SIG-M5 (cell line): ENCODE measurements at regions not wholly inside any gene's neighbourhood (a gene's known extent, or its start where the extent isn't known, plus 50 kb on each side); places are given as distances from the start of the nearest gene placed in this dataset.

Source experiments
- DNase-seq: peaks from one replicate; lab custom pipeline; 2025; lab: John Stamatoyannopoulos, UW

- DNase-seq, result no peak
Observed at GRCh38 chr9:38312406-38312805, 80.1 kb upstream of the ALDH1B1 start.

- DNase-seq, result no peak
Observed at GRCh38 chr9:38311382-38312270, 80.9 kb upstream of the ALDH1B1 start.

- no peak for DNase-seq
Observed at GRCh38 chr9:38309324-38310195, 82.9 kb upstream of the ALDH1B1 start.

DNA sequence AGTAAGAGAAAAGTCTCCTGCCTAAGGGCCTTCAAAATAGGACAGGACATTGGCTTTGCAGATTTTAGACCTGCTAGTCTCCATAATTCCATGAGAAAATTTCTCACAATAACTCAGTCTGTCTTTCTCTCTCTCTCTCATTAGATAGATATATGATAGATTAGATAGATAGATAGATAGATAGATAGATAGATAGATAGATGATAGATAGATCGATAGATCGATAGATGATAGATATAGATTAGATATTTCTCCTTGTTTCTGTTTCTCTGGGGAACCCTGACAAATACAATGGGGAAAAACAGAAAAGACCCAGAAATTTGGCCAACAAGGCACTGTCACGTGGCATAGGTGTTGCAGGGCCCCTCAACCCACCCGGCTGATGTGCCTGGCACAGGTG is 84.4 kb upstream of the ALDH1B1 start:
- no peak for DNase-seq

DNA sequence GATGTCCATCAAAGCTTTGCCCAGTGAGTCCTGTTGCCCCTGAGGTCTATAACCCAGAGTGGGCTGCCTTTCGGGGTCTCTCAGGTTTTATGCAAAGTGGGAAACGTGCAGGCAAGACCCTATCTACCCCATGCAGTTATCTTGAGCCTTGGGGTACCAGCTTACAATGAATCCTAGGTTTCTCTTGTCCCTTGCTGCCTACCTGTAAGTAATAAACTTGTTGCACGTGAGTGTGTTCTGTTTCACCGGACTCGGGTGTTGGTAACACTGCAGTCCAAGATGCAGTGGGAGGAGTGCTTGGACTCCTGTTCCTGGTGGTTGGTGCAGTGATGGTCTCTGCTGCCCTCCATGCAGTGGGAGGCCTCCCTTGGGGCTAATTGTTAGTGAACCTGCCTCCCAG is 85.6 kb upstream of the ALDH1B1 start:
- DNase-seq, result no peak

- no peak for DNase-seq
Observed at GRCh38 chr9:38305582-38305981, 86.9 kb upstream of the ALDH1B1 start.

DNA sequence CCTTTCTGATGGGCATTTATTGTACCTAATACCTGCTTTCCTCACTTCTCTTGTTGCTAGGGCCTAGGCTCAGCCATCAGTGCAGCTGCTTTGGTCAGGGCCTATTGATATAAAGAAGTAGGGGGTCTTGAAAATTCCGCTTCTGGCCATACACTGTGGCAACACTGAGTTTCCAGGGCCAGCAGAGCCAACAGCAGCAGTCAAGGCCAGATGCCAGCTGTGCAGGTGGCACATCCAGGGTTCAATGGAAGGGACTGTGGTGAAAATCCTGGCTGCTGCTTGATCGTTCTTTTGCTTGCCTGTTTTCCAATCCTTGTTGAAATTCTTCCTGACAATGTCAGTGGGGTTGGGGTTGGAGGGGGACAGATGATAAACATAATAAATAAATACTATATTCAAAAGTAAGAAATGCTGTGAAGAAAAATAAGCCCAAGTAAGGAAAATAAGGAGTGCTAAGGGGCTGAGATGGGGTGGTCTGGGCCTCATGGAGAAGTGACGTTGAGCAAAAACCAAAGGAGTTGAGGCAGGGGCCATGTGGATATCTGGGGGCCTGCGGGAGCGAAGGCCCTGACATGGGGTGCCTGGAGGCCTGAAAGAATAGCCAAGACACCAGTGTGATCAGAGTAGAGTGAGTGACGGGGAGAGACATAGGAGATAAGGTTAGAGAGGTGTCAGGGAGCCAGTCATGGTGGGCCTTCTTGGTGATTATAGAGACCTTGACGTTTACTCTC is 91.0 kb upstream of the ALDH1B1 start:
- DNase-seq, result no peak

DNA sequence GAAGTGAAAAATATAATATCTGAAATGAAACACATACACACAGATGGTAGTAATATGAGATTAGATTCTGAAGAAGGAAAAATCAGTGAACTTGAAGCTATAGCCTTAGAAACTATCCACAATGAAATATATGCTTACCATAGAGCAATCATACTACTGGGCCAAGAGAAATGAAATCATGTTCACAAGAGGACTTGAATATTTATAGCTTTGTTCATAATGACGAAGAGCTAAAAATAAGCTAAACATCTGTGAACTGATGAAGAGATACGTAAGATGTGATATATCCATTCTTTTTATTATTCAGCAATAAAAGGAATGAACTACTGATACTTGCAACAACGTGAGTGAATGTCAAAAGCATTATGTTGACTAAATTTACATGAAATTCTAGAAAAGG is 92.6 kb upstream of the ALDH1B1 start:
- no peak for DNase-seq

DNA sequence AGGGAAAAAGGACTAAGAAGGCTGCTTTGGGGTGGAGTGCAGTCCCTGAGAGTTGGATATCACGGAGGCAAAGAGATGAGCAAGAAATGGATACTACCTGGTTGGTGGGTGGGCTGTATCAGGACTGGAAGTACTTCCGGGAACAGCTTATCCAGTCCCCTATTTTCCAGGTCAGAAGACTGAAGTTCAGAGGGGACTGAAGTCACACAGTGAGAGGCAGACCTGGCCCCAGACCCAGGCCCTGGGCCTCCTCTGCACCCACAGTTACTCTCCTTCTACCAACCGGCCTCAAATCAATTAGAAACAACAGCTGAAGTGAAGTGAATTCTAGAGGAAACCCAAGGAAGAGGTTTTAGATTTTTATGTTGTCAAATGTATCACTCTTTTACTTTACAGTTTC is 93.6 kb upstream of the ALDH1B1 start:
- DNase-seq, result no peak

DNA sequence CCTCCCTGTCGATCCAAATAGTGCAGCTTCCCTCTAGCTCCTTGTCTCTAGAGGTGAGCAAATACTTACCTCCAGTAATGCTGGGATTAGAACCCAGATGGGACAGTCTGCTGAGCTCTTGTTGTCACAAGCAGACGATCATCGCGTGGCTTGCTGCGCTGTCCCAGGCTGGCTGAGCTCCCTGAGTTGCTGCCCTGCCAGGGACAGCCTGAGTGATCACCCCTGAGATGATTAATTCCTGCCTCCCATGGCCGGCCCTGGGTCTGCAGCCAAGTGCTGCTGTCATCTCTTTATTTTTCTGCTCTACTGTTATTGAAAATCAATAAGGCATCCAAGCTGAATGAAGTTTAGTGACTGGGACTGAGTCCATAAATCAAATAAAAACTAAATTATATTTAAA is 94.0 kb upstream of the ALDH1B1 start:
- no peak for DNase-seq

- DNase-seq, result no peak
Observed at GRCh38 chr9:38296807-38297206, 95.7 kb upstream of the ALDH1B1 start.

DNA sequence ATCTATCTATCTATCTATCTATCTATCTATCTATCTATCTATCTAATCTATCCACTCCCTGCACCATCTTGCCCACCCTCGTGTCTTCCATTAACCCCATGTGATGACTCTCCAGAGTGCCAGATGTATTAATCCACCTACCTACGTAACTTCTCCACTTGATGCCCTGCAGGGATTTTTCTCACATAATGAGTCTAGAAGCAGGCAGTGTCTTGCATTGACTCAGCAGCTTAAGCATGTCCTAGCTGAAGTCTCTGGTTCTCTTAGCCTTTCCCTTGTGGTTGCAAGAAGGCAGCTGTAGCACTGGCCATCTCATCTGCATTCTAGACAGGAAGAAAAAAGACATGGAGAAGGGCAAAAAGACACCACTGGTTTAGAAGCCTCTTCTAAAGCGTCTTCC is 96.7 kb upstream of the ALDH1B1 start:
- DNase-seq, result no peak

- no peak for DNase-seq
Observed at GRCh38 chr9:38294220-38294960, 98.1 kb upstream of the ALDH1B1 start.

GRCh38 chr9:38293022-38293421 is 99.5 kb upstream of the ALDH1B1 start:
- DNase-seq, result no peak

DNA sequence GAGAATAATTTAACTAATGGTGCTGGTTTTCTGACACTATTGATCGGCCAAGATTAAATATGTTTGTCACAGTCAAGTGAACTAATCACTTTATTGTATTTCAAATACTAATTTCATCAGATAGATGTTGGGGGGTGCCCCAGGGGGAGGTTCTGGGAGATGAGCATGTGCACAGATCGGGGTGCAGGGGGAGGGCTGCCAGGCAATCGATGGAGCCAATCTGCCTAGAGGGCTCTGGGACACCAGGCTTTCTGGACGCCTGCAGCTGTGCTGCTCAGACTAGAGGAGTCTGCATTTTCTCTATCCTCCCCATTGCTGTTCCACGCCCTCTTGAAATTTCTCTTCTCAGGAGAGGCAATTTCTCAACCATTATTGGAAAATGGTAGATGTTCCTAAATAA is 100.0 kb upstream of the ALDH1B1 start:
- DNase-seq, result no peak

GRCh38 chr9:38289866-38290245 is 102.6 kb upstream of the ALDH1B1 start:
- no peak for DNase-seq

GRCh38 chr9:38289236-38289865 is 103.2 kb upstream of the ALDH1B1 start:
- no peak for DNase-seq

- DNase-seq, result no peak
Observed at GRCh38 chr9:38288502-38288901, 104.0 kb upstream of the ALDH1B1 start.

DNA sequence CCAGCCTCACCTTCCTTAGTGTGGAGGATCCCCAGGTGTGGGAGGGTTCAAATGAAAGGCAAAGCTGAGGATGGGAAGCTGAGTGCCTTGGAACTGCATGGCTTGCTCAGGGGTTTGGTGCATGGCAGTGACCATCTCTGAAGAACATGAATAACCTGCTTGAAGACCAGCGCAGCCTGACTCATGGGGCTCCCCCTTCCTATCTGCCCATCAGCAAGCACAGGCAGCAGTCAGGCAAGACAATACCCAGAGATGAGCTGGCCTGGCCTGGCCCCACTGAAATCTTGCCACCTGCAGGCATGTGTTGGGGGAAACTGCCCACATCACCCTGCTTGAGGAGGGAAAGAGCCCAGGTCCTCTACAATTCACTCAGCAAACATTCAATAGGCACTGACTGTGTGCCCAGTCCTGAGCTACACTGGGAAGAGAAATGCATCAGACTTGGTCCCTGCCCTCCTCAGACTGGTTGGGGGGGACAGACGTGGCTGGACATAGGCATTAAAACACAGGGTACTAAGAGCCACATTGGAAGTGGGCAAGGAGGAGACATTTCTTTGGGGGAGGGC is 105.0 kb upstream of the ALDH1B1 start:
- DNase-seq, result no peak

GRCh38 chr9:38286766-38287165 is 105.7 kb upstream of the ALDH1B1 start:
- DNase-seq, result no peak

DNA sequence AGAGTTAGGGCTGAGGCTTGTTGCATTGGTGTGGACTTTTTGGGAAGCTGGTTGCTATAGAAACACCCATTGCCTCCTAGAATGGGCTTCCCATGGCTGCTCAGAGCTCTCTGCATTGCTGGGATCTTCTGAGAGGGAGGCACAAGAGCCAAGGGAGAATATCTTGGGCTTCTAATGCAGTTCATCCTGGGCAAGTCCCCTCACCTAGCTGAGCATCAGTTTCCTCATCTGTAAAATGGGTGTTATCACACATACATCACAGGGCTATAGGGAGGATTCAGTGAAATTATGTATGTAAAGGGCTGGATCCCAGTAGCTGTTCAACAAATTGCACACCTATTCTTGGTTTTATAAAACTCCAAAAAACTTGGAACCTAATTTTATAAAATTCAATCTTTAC is 106.1 kb upstream of the ALDH1B1 start:
- no peak for DNase-seq
